ENCODE measurements at regions not wholly inside any gene's neighbourhood (a gene's known extent, or its start where the extent isn't known, plus 50 kb on each side); places are given as distances from the start of the nearest gene placed in this dataset.

GRCh38 chr4:106507440-106507839 lies 138.9 kb upstream of the GIMD1 start:
- DNase-seq = no peak

GRCh38 chr4:106503116-106504050 lies 134.8 kb upstream of the GIMD1 start:
- no peak for DNase-seq

- DNase-seq = no peak
These were observed 133.6 kb upstream of the GIMD1 start for GRCh38 chr4:106502106-106502699.

GRCh38 chr4:106497271-106497670 lies 128.7 kb upstream of the GIMD1 start:
- no peak for DNase-seq

- no peak for DNase-seq
These were observed 127.5 kb upstream of the GIMD1 start for GRCh38 chr4:106496061-106496460.

GRCh38 chr4:106495476-106495875 lies 126.9 kb upstream of the GIMD1 start:
- no peak for DNase-seq

- DNase-seq = no peak
These were observed 125.5 kb upstream of the GIMD1 start for GRCh38 chr4:106494066-106494465.

- DNase-seq = no peak
These were observed 124.5 kb upstream of the GIMD1 start for GRCh38 chr4:106493086-106493485.

GRCh38 chr4:106486533-106486932 lies 118.0 kb upstream of the GIMD1 start:
- DNase-seq = no peak

- DNase-seq = no peak
These were observed 113.2 kb upstream of the GIMD1 start for GRCh38 chr4:106481801-106482200.

GRCh38 chr4:106478152-106478551 lies 109.6 kb upstream of the GIMD1 start:
- no peak for DNase-seq

- no peak for DNase-seq
These were observed 108.2 kb upstream of the GIMD1 start for GRCh38 chr4:106476741-106477140.

- no peak for DNase-seq
These were observed 104.9 kb upstream of the GIMD1 start for GRCh38 chr4:106473515-106473914.

GRCh38 chr4:106471151-106471550 lies 102.6 kb upstream of the GIMD1 start:
- no peak for DNase-seq

- DNase-seq = no peak
These were observed 95.0 kb upstream of the GIMD1 start for GRCh38 chr4:106463622-106464021.

GRCh38 chr4:106454581-106454980 lies 86.0 kb upstream of the GIMD1 start:
- DNase-seq = no peak

GRCh38 chr4:106454021-106454420 lies 85.4 kb upstream of the GIMD1 start:
- DNase-seq = no peak

GRCh38 chr4:106451091-106451490 lies 82.5 kb upstream of the GIMD1 start:
- DNase-seq = no peak

GRCh38 chr4:106450249-106450648 lies 81.7 kb upstream of the GIMD1 start:
- no peak for DNase-seq

- no peak for DNase-seq
These were observed 76.0 kb upstream of the GIMD1 start for GRCh38 chr4:106444557-106444956.

- no peak for DNase-seq
These were observed 62.2 kb upstream of the GIMD1 start for GRCh38 chr4:106430797-106431196.

GRCh38 chr4:106429885-106430284 lies 61.3 kb upstream of the GIMD1 start:
- no peak for DNase-seq

GRCh38 chr4:106426069-106426468 lies 57.5 kb upstream of the GIMD1 start:
- no peak for DNase-seq

GRCh38 chr4:106425576-106425975 lies 57.0 kb upstream of the GIMD1 start:
- DNase-seq = no peak

- DNase-seq = no peak
These were observed 55.8 kb upstream of the GIMD1 start for GRCh38 chr4:106424426-106424825.
